ENCODE measurements at regions not wholly inside any gene's neighbourhood (a gene's known extent, or its start where the extent isn't known, plus 50 kb on each side); places are given as distances from the start of the nearest gene placed in this dataset.

DNA sequence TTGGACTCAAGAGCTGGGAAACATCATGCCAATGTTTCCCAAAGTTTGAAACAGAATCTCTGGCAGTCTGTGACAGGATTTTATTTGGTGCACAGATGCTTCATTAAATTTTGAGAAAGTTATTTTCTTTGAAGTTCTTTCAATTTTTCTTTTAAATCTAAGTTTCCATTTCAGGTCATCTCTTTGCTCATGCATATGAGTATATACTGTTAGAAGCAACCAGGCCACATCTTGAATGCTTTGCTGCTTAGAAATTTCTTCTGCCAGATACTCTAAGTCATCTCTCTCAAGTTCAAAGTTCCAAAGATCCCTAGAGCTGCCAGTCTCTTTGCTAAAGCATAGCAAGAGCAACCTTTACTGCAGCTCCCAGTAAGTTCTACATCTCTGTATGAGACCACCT lies 59.1 kb upstream of the CCDC28A start:
- DNase-seq (ENCODE audit: low spot score), result no peak

DNA sequence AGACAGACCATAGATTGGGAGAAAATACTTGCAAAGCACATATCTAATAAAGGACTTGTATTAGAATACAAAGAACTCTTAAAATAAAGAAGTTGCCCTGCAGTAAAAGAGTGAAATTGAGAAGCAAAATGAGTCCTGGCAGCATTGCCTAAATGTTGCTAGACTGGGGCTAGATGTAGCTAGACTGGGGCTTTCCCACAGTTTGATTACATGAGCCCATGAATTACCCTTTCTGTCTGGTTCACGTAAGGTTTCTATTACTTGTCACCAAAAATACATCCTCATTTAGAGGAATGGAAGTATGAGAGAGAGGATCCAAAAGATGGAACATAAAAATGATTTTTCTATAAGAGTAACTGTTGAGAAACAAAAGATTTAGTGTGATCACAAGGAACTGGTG lies 57.6 kb upstream of the CCDC28A start:
- no peak for DNase-seq (ENCODE audit: low spot score)

DNA sequence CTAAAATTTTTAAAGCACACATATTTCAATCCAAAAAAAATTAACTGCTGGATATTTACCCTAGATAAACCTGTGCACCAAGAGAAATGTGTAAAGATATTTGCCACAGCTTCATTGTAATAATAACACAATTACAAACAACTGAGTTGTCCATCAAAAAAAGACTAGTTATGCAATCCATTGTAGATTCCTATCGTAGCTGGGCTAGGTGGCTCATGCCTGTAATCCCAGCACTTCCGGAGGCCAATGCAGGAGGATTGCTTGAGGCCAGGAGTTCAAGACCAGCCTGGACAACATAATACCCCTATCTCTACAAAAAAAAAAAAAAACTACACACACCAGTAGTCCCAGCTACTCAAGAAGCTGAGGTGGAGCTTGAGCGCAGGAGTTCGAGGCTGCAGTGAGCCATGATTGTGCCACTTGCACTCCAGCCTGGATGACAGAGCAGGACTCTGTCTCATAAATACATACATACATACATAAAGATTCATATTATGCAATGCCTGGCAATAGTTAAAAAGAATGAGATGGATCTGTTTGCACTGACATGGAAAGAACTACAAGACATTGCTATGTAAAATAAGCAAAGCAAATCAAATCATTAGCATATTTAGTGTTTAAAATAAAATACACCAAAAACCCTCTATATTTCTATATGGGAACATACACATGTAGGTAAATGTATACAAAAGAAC lies 56.5 kb upstream of the CCDC28A start:
- no peak for DNase-seq (ENCODE audit: low spot score)

DNA sequence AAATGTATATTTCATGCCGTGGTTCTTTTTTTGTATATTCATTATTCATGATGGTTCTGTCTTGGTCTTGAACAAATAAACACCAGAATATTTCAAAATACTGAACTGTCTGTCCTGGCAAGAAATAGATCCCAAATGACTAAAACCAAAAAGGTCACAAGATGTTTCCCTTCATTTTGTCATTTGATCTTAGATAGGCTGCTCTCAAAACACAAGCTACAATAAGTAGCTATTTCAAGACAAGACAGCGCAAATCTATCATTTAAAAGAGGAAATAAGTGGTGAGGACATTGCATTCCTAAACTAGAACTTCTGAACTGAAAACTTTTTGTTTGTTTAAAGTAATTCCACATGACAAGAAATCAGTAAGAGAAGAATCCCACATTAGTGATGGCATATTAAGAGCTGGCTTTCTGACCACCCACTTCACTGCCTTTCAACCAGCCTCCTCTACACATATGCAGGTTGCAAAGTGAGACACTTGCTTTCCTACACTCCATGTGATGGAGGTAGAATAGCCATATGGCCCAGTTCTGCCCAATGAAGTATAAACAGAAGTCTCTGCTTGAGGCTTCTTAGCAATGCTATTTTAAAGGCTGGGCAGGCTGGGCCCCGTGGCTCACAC lies 54.4 kb upstream of the CCDC28A start:
- DNase-seq (ENCODE audit: low spot score), result peak; percentile 7

DNA sequence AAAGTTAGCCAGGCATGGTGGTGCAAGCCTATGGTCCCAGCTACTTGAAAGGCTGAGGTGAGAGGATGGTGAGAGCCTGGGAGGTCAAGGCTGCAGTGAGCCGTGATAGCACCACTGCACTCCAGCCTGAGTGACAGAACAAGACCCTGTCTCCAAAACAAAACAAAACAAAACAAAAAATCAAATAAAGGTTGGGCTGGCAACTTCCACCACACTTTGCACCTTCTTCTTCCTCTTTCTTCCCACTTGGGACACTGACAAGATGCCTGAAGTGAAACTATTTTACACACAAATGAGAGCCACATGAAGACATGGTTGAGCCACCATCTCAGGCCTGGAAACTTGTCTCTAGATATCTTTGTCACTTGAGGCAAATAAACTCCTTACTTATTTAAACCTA lies 53.8 kb upstream of the CCDC28A start:
- peak; percentile 13 for DNase-seq (ENCODE audit: low spot score)

DNA sequence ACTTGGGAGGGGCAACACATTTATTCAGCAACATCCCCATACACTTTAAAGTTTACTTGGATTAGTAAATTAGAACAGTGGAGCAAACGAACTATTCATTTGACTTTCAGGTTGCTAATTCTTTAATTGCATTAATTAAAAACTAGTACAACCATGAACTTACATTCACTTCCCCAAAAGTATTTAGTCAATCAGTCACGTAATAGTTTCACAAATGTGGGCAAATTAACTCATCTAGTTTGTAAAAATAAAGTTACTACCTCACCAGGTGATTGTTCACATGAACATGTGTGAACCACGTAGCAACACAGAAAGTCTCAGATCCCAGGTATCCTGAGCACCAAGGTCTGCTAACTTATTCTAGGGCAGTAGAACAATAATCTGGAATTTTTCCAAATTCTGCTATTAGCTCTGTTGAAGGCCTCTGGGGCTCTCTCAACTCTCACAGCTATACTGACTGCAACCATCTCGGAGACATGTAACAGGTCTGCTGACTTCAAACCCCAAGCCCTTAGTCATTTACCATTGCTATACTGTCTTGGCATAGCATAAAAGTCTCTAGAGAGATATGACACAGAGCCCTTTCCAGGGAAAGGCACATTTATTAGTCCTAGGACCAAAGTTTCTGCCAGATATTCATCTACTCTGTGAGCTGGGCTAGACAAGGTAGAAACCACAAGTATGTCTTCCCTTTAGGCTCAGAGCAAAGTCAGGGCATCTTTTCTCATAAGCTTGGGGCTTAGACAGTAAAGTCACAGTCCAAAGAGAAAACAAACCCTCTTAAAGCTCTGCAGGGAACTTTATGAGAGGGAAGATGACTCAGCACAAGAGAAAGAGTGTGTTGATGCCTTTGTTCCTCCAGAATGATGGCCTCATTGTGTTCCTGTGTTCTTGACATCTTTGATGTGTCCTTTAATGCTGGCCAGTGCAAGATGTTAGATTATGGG lies 50.9 kb upstream of the CCDC28A start:
- DNase-seq (ENCODE audit: low spot score), result peak; percentile 44

Data from Ammon's horn (tissue), 1 donor.